T47D (cell line): ENCODE measurements at regions not wholly inside any gene's neighbourhood (a gene's known extent, or its start where the extent isn't known, plus 50 kb on each side); places are given as distances from the start of the nearest gene placed in this dataset.
"Not testable (repeated sequence)": the region's sequence is repeated elsewhere in the genome, so short reads cannot be mapped to it uniquely, and the experiment has no call there.

ENCODE experiments used
- DNase-seq, 2 experiments: peaks; one replicate each; pipeline versions ENCODE4 v3.0.0 to v3.0.0-alpha.2; 2011 to 2012; ENCODE audit warnings: low read depth in 1 of 2, low spot score in 1 of 2
- JUND ChIP-seq: IDR thresholded peaks from 2 replicates; pipeline ENCODE4 v1.6.1; 2012; ENCODE audit warnings: low read depth
- in situ Hi-C: cut with HindIII; loops from 2 replicates; pipeline ENCODE4 v1.10.0; 2016; ENCODE audit warnings: low sequenced_read_pairs, low pct_unique_long_range_greater_than_20kb

DNA sequence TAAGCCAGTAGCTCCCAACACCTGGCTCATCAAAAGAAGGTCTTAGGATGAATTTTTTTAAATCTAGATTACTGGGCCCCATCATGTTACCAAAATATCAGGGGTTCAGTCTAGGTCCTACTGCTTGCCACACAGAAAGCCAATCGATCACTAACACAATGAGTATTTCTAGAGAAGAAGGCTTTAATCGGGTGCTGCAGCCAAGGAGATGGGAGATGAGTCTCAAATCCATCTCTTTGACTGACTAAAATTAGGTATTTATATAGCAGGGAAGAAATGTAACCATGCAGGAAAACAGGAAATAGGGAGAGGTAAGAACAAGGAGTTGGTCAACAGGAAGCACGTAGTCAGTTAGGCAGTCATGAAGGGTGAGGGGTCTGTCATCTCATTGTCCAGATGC lies 288.2 kb downstream of the CEP170 start:
- no peak for DNase-seq
- in situ Hi-C loops: no loop called here
- no peak for TF ChIP-seq JUND

DNA sequence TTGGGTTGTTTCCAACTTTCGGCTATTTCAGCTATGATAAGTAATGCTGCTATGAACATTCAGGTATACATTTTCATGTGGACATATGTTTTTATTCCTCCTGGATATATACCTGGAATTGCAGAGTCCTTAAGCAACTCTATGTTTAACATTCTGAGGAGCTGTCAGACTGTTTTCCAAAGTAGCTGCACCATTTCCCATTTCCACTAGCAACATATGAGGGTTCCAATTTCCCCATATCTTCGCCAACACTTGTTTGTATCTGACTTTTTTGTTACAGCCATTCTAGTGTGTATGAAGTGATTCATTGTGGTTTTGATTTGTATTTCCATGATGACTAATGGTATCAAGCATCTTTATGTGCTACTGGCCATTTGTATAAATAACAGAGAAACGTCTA lies 295.7 kb downstream of the CEP170 start:
- in situ Hi-C loops, DNase-seq: not testable (repeated sequence)

DNA sequence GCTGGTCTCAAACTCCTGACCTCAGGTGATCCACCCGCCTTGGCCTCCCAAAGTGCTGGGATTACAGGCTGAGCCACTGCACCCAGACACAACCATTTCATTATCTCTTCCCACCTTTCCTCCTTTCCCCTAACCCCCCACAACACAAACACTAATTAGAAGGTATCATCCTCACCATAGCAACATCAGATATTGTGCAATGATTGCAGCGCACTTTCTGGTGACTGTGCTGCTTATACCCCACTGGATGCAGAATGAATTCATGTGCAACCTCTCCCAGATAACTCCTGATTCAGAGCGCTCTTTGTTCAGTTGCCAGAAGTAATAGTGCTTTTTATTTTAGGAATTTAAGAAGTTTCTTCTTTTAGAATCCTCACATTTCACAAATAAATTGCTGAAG lies 300.1 kb downstream of the CEP170 start:
- DNase-seq, in situ Hi-C loops: not testable (repeated sequence)

DNA sequence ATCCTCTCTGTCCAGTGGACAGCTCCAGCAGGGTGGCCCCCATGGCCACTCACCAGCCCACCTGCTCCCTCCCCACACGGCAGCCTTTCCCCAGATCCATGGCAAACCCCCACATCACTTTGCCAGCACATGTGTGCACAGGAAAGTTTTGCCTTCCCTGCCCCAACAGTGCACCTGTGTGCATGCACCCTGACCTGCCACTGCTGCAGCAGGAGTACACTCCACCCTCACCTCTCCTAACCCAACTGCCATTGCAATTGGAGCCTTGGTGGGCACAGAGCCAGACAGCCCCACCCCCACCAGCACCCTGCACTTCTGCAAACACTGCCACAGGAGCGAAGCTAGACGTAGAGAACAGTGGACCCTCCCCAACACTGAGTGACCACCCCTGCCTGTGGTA lies 308.9 kb downstream of the CEP170 start:
- no peak for DNase-seq
- TF ChIP-seq JUND: no peak
- in situ Hi-C loops: no loop called here

DNA sequence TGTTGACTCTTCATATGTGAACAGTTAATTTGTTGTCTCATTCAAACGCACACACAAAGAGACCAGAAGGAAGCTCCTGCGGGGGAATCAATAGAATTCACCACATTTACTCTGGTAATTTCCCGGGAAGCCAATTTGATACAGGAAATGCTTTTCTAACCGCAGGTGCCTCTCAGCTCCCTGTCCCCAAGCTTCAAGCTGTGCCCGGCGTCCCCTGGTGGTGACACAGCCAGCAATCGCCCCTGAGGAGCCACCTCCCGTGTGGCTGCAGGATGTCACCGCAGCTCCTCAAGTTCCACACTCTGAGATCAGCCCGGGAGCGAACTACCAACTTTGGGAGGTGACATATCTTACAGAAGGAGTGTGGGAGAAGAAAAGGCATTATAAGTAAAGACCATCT lies 318.4 kb downstream of the CEP170 start:
- DNase-seq: peak in 1 of 2 experiments; percentile 33
- in situ Hi-C loops: not testable (repeated sequence)

DNA sequence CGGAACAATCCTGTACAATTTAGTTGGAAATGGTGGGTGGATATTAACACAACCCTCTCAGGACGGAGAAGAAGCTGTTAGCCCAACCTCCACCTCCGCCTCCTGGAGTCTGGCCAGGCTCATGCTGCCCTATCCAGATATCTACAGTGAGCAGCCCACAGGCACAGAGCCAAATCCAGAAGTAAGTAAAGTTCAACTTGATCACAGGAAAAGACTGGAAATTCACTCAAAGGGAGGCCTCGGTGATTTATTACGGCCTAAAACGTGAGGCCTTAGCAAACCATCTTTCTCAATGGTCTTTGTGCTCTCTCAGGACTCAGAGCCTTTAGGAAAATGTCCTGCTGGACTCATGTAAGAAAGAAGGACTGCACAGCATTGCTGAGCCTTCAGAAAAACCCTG lies 330.4 kb downstream of the CEP170 start:
- DNase-seq, in situ Hi-C loops: not testable (repeated sequence)

DNA sequence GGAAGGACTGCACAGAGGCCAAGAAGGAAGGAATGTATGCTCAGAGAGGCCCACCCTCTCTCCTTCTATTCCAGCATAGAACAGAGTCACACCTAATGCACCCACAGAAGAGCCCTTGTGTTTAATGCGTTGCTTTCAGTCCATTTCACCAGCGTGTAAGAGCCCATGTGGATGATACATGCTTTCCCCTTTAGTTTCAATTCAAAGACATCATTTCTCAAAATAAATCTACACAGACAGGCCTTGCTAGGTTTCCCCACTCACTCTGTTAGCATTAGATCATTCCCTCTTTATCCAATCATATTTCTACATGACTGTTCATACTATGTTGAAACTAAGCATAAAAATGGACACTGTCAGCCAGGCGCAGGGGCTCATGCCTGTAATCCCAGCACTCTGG lies 331.5 kb downstream of the CEP170 start:
- in situ Hi-C loops, DNase-seq: not testable (repeated sequence)

DNA sequence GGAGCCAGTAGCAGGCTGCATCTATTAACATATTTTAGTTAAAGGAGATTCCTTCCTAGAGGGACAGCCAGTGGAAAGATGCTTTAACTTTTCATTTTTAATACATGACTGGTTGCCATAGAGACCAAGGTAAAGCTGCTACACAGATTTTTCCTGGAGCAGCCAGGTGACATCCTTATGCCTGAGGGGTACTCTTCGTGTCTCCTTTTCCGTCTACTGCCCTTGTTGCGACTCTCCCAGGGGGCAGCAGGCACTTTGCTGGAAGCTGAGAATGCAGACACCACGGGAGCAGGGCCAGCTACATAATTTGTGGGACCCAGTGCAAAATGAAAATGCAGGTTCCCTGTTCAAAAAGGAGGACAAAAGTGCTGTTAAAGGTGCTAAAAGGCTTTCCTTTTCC lies 340.4 kb downstream of the CEP170 start:
- in situ Hi-C loops, DNase-seq: not testable (repeated sequence)

DNA sequence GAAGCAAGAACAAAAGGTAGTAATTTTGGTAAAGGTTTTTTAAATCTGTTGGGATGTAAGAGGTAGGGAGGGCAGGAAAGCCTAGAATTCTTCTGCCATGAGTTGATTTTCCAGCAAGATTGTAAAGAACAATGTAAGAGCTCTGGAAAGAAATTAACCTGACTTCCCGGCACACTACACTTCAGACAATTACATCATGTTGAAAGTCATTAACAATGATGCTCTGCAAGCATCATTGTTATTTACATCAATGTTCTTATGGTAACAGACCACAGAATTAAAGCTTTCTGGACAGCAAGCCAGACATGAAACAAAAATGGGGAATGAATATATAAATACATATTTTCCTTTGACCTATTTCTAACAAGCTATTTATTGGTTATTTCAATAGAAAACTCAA lies 342.2 kb downstream of the CEP170 start:
- in situ Hi-C loops, DNase-seq: not testable (repeated sequence)

DNA sequence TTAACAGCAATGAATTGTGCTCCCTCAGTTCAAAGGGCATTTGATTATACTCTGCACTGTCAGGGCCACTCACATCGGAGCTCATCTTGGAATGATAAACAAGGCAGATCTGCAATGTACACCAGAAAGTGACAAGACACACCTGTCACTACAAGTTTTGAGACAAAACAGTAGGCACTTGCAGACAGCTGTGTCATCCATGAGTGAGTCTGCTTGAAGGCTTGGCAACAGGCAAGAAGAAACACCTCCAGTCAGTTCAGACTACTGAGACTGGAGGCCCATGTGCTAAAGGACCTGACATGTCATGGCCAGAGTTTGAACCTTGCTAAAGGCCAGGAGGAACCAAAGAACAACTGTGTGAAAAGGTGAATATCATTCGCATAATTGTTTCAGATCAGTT lies 354.5 kb downstream of the CEP170 start:
- in situ Hi-C loops, DNase-seq: not testable (repeated sequence)

DNA sequence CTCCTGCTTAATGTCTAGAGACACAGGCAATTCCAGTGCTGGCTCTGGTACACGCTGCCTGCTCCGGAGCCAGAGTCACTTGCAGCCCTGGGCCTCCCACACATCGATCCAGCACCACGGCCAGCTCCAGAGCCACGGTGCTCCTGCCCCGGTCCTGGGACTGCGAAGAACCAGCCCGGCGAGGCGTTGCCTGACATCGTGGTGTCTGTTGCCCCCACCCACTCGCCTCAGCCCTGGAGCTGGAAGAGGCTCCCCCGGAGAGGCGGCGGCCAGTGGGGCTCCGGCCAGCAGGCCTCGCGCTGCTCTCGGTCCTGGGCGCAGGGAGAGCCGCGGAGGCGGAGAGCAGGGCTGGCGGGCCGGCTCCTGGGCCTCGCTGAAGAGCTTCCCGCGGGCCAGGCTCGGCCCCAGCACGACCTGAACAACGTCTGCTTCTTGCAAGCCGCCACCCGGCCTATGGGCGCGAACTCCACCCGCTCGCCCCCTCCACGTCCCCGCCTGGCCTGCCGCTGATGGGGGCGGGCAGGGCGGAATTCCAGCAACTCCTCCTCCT lies 364.8 kb downstream of the CEP170 start:
- TF ChIP-seq JUND: no peak
- in situ Hi-C loops: no loop called here
- DNase-seq: peak; percentile 12 to 69

DNA sequence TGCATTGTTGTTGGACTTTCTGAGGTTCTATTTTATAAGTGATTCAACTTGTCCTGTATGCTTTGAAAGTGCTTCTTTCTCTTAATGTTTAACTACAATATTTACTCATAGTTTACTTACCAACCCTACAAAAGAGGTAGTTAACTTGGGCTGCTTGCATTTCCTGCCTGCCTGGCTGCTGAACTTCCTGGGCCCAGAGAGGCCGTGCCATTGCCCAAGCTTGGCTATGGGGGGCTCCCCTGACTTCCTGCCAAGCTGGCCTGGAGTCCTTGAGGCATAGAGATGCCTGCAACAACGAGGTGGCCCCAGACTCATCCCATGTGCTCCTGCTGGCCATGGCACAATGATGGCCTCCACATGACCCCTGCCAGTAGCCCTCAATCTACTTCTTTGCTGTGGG lies 361.6 kb upstream of the PLD5 start:
- no peak for DNase-seq
- in situ Hi-C loops: no loop called here
- TF ChIP-seq JUND: no peak

DNA sequence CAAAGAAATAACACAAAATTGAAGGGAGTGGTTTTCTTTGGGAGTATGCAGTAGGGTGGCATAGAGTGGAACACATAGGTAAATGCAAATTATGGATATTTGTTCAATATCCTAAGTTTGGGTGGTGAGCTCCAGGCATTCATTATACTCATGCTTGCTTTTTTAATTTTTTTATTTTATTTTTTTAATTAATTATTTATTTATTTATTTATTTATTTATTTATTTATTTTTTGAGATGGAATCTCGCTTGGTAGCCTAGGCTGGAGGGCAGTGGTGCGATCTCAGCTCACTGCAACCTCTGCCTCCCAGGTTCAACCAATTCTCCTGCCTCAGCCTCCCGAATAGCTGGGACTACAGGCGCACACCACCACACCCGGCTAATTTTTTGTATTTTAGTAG lies 355.5 kb upstream of the PLD5 start:
- DNase-seq, in situ Hi-C loops: not testable (repeated sequence)

DNA sequence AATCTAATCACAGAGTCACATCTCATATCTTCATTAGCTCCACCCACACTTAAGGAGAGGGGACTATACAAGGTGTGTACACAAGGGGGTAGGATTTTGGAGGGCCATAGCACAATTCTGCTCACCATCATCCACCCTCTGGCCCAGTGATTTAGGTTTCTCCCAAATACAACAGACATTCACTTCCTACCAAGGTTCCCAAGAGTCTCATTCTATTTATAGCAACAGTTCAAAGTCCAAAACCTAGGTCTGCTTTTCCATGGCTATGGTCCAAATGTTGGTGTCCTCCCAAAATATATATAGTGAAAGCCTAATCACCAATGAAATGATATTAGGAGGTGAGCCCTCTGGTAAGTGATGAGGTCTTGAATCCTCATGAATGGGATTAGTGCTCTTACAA lies 353.2 kb upstream of the PLD5 start:
- in situ Hi-C loops: no loop called here
- DNase-seq: no peak
- TF ChIP-seq JUND: no peak

DNA sequence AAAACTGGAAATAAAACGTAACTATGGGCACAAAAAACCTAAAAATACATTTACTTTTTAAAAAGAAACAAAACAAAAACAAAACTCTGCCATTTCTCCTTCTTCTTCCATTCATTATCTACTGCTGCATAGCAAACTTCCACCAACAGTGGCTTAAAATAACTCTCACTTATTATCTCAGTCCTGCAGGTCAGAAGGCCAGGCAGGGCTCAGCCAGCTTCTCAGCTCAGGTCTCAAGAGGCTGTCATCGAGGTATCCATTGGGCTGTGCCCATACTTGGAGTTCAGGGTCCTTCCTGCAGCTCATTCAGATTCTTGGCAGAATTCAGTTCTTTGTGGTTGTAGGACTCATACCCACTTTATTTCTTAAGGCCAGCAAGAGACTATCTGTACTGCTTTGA lies 352.7 kb upstream of the PLD5 start:
- no peak for DNase-seq
- in situ Hi-C loops: no loop called here
- TF ChIP-seq JUND: no peak
